ENCODE measurements at regions not wholly inside any gene's neighbourhood (a gene's known extent, or its start where the extent isn't known, plus 50 kb on each side); places are given as distances from the start of the nearest gene placed in this dataset.

DNA sequence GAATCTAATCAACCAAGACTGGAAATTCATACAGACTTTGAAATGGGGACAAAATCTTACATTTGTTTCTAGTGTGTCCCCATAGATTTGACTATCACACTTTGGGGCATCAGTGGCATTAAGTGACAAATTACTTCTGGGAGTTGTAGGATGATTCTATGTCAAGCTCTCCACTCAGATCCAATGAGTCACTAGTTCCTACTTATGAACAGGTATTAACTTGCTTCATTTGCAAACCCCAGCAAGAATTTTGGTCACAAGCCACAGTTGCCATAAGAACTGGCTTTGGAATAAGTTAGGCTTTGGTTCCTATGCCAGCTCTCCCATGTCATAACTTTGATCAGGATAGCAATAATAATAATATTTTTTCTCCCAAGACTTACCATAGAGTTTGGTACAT is 77.6 kb upstream of the PTPRK start:
- H3K79me2 ChIP-seq (ENCODE audit: insufficient read depth, low read length), result no peaks in the 10 kb centered on the region
- H3K4me2 ChIP-seq (ENCODE audit: insufficient read depth, low read length), result no peak overlapping the region
- no peaks in the 10 kb centered on the region for H3K27me3 ChIP-seq (ENCODE audit: insufficient read depth, low read length, poor library complexity)
- TF ChIP-seq EZH2 (IDR thresholded peaks at IDR 0.05; ENCODE audit: borderline replicate concordance, low read depth, low read length, severe bottlenecking), result no peak
- TF ChIP-seq, protein P1, sequence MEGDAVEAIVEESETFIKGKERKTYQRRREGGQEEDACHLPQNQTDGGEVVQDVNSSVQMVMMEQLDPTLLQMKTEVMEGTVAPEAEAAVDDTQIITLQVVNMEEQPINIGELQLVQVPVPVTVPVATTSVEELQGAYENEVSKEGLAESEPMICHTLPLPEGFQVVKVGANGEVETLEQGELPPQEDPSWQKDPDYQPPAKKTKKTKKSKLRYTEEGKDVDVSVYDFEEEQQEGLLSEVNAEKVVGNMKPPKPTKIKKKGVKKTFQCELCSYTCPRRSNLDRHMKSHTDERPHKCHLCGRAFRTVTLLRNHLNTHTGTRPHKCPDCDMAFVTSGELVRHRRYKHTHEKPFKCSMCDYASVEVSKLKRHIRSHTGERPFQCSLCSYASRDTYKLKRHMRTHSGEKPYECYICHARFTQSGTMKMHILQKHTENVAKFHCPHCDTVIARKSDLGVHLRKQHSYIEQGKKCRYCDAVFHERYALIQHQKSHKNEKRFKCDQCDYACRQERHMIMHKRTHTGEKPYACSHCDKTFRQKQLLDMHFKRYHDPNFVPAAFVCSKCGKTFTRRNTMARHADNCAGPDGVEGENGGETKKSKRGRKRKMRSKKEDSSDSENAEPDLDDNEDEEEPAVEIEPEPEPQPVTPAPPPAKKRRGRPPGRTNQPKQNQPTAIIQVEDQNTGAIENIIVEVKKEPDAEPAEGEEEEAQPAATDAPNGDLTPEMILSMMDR (IDR thresholded peaks at IDR 0.05; ENCODE audit: borderline replicate concordance, extremely low read depth, low read length, poor library complexity, severe bottlenecking), result no peak
- H3K9me3 ChIP-seq (ENCODE audit: insufficient read depth, low read length, severe bottlenecking), result no peaks in the 10 kb centered on the region
- no peak overlapping the region for H3K9ac ChIP-seq (ENCODE audit: low read depth, low read length)
- H4K20me1 ChIP-seq (ENCODE audit: insufficient read depth, low read length), result no peaks in the 10 kb centered on the region
- peaks cover 32% of the 10 kb centered on the region for H3K4me1 ChIP-seq (ENCODE audit: insufficient read depth, low read length)
- DNase-seq (no peak), ATAC-seq (ENCODE audit: insufficient read depth, low read depth) (no peak)
- H3K4me3 ChIP-seq (ENCODE audit: low read depth in 1 of 2, low read length in 2 of 2), result no peak overlapping the region
- no peak overlapping the region for H3K27ac ChIP-seq (ENCODE audit: low read length)
- no peaks in the 10 kb centered on the region for H3K36me3 ChIP-seq (ENCODE audit: insufficient read depth, low read length)
- no peak overlapping the region for H2AFZ ChIP-seq (ENCODE audit: low read depth, low read length)

DNA sequence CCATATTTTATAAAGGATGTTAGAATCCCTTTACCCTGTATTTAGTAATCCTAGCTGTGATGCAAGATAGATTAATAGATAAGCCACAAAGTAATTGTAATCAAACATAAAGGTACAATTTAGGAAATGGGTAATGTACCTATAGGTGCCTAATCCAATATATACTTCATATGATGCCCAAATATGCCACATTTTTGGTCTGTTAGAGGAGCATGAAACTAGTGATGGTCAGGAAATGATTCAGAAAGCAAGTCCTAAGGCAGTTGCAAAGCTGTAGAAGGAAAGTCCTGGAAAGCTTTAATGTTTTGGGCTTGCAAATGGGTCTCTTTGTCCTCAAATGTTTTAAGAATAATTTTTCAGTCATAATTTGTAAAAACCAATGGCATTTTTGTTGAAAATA is 76.6 kb upstream of the PTPRK start:
- Histone ChIP-seq H3K27me3 (ENCODE audit: insufficient read depth, low read length, poor library complexity) (no peaks in the 10 kb centered on the region), H3K4me2 (ENCODE audit: insufficient read depth, low read length) (no peak overlapping the region), H3K4me3 (ENCODE audit: low read depth in 1 of 2, low read length in 2 of 2) (no peak overlapping the region), H3K9me3 (ENCODE audit: insufficient read depth, low read length, severe bottlenecking) (no peaks in the 10 kb centered on the region), H3K79me2 (ENCODE audit: insufficient read depth, low read length) (no peaks in the 10 kb centered on the region), H2AFZ (ENCODE audit: low read depth, low read length) (no peak overlapping the region), H3K27ac (ENCODE audit: low read length) (no peak overlapping the region), H3K36me3 (ENCODE audit: insufficient read depth, low read length) (no peaks in the 10 kb centered on the region), H3K9ac (ENCODE audit: low read depth, low read length) (no peak overlapping the region), H4K20me1 (ENCODE audit: insufficient read depth, low read length) (no peaks in the 10 kb centered on the region), H3K4me1 (ENCODE audit: insufficient read depth, low read length) (peaks cover 27% of the 10 kb centered on the region)
- no peak for DNase-seq
- ATAC-seq (ENCODE audit: insufficient read depth, low read depth), result no peak
- TF ChIP-seq, protein P1 (IDR thresholded peaks at IDR 0.05; ENCODE audit: borderline replicate concordance, extremely low read depth, low read length, poor library complexity, severe bottlenecking), result no peak
- no peak for TF ChIP-seq EZH2 (IDR thresholded peaks at IDR 0.05; ENCODE audit: borderline replicate concordance, low read depth, low read length, severe bottlenecking)

DNA sequence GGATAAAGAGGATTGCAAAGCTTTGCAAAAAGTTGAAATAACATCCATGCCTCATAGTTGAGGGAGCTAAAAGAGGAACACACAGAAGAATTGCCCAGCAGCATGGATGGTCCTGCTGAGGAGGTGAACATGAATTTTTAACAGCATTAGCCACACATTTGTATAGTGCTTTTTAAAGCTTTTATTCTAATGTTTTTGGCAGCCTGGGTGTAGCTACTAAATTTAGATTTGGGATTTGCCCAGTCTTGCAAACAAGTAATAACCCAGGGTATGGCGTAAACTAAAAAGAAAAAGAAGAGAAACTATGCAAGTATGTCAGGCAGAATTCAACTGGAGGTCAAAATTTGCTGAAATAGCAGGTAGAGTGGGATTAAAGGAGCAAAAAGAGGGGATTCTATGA is 75.1 kb upstream of the PTPRK start:
- Histone ChIP-seq H3K4me3 (ENCODE audit: low read depth in 1 of 2, low read length in 2 of 2) (no peak overlapping the region), H3K36me3 (ENCODE audit: insufficient read depth, low read length) (no peaks in the 10 kb centered on the region), H3K4me1 (ENCODE audit: insufficient read depth, low read length) (peaks cover 13% of the 10 kb centered on the region), H3K4me2 (ENCODE audit: insufficient read depth, low read length) (no peak overlapping the region), H3K27me3 (ENCODE audit: insufficient read depth, low read length, poor library complexity) (no peaks in the 10 kb centered on the region), H3K79me2 (ENCODE audit: insufficient read depth, low read length) (no peaks in the 10 kb centered on the region), H3K27ac (ENCODE audit: low read length) (no peak overlapping the region), H2AFZ (ENCODE audit: low read depth, low read length) (no peak overlapping the region), H3K9ac (ENCODE audit: low read depth, low read length) (no peak overlapping the region), H3K9me3 (ENCODE audit: insufficient read depth, low read length, severe bottlenecking) (no peaks in the 10 kb centered on the region), H4K20me1 (ENCODE audit: insufficient read depth, low read length) (no peaks in the 10 kb centered on the region)
- no peak for ATAC-seq (ENCODE audit: insufficient read depth, low read depth)
- no peak for DNase-seq
- no peak for TF ChIP-seq EZH2 (IDR thresholded peaks at IDR 0.05; ENCODE audit: borderline replicate concordance, low read depth, low read length, severe bottlenecking)
- TF ChIP-seq, protein P1 (IDR thresholded peaks at IDR 0.05; ENCODE audit: borderline replicate concordance, extremely low read depth, low read length, poor library complexity, severe bottlenecking), result no peak

DNA sequence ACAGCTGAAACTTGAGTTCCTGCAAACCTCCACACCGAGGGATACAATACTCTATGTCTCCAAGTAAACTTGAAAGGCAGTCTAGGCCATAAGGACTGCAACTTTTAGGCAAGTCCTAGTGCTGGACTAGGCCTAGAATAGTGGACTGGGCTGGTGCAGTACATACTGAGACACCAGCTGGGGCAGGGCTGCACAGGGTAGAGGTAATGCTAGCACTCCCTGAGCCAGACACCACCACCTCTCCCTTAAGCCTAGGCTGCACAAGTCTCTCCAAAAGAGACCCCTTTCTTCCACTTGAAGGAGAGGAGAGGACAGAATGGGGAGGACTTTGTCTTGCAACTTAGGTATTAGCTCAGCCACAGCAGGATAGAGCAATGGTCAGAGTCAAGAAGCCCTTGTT is 65.7 kb upstream of the PTPRK start:
- Histone ChIP-seq H3K27me3 (ENCODE audit: insufficient read depth, low read length, poor library complexity) (no peaks in the 10 kb centered on the region), H3K36me3 (ENCODE audit: insufficient read depth, low read length) (no peaks in the 10 kb centered on the region), H3K9ac (ENCODE audit: low read depth, low read length) (no peak overlapping the region), H2AFZ (ENCODE audit: low read depth, low read length) (no peak overlapping the region), H3K4me1 (ENCODE audit: insufficient read depth, low read length) (no peaks in the 10 kb centered on the region), H4K20me1 (ENCODE audit: insufficient read depth, low read length) (no peaks in the 10 kb centered on the region), H3K4me3 (ENCODE audit: low read depth in 1 of 2, low read length in 2 of 2) (no peak overlapping the region), H3K27ac (ENCODE audit: low read length) (no peak overlapping the region), H3K4me2 (ENCODE audit: insufficient read depth, low read length) (no peak overlapping the region), H3K9me3 (ENCODE audit: insufficient read depth, low read length, severe bottlenecking) (no peaks in the 10 kb centered on the region), H3K79me2 (ENCODE audit: insufficient read depth, low read length) (no peaks in the 10 kb centered on the region)
- ATAC-seq (ENCODE audit: insufficient read depth, low read depth) (no peak), DNase-seq (no peak)
- no peak for TF ChIP-seq EZH2 (IDR thresholded peaks at IDR 0.05; ENCODE audit: borderline replicate concordance, low read depth, low read length, severe bottlenecking)
- TF ChIP-seq, protein P1 (IDR thresholded peaks at IDR 0.05; ENCODE audit: borderline replicate concordance, extremely low read depth, low read length, poor library complexity, severe bottlenecking), result no peak
